Progenitor cell of endocrine pancreas (in vitro differentiated cells): ENCODE measurements at regions not wholly inside any gene's neighbourhood (a gene's known extent, or its start where the extent isn't known, plus 50 kb on each side); places are given as distances from the start of the nearest gene placed in this dataset.
"Not testable (repeated sequence)": the region's sequence is repeated elsewhere in the genome, so short reads cannot be mapped to it uniquely, and the experiment has no call there.

Experiments used
- DNase-seq: peaks from one replicate; pipeline ENCODE4 v3.0.0; 2021; ENCODE audit warnings: low spot score; ENCODE audit not compliant: unreplicated experiment
- H3K27ac Mint-ChIP-seq: 2 replicates; pipeline ENCODE4 v1.8.0; 2021; ENCODE audit warnings: mild to moderate bottlenecking, moderate library complexity, mixed read lengths
- H3K27me3 Mint-ChIP-seq: 2 replicates; pipeline ENCODE4 v1.8.0; 2021; ENCODE audit warnings: mixed read lengths
- H3K36me3 Mint-ChIP-seq: 2 replicates; pipeline ENCODE4 v1.8.0; 2022; ENCODE audit warnings: mixed read lengths; ENCODE audit not compliant: insufficient read depth
- H3K4me1 Mint-ChIP-seq: 2 replicates; pipeline ENCODE4 v1.8.0; 2021; ENCODE audit warnings: low read depth, mixed read lengths
- H3K4me3 Mint-ChIP-seq: 2 replicates; pipeline ENCODE4 v1.8.0; 2021; ENCODE audit warnings: low read depth, mild to moderate bottlenecking, moderate library complexity, mixed read lengths
- H3K9me3 Mint-ChIP-seq: 2 replicates; pipeline ENCODE4 v1.8.0; 2021; ENCODE audit warnings: low read depth, mixed read lengths
- CTCF ChIP-seq: fragments of 200-600 bp; sonication (generic); IDR thresholded peaks from one replicate; pipeline ENCODE4 v1.5.0; 2021; ENCODE audit warnings: antibody characterized with exemption, mild to moderate bottlenecking; ENCODE audit not compliant: unreplicated experiment

GRCh38 chr2:123840574-123840973, 184.5 kb upstream of the CNTNAP5 start:
- Mint-ChIP-seq H3K9me3 (peaks cover 13% of the 10 kb centered on the region), H3K27me3 (no peaks in the 10 kb centered on the region), H3K4me3 (no peak overlapping the region), H3K27ac (no peak overlapping the region), H3K4me1 (no peaks in the 10 kb centered on the region), H3K36me3 (no peaks in the 10 kb centered on the region)
- no peak for TF ChIP-seq CTCF
- no peak for DNase-seq

GRCh38 chr2:123851281-123851680, 173.8 kb upstream of the CNTNAP5 start:
- no peak for TF ChIP-seq CTCF
- Mint-ChIP-seq H3K27me3 (no peaks in the 10 kb centered on the region), H3K4me3 (no peak overlapping the region), H3K36me3 (no peaks in the 10 kb centered on the region), H3K4me1 (no peaks in the 10 kb centered on the region), H3K9me3 (peaks cover 24% of the 10 kb centered on the region), H3K27ac (no peak overlapping the region)
- no peak for DNase-seq

- Mint-ChIP-seq H3K36me3 (no peaks in the 10 kb centered on the region), H3K4me1 (no peaks in the 10 kb centered on the region), H3K9me3 (peaks cover 32% of the 10 kb centered on the region), H3K27ac (no peak overlapping the region), H3K27me3 (no peaks in the 10 kb centered on the region), H3K4me3 (no peak overlapping the region)
- no peak for DNase-seq
- TF ChIP-seq CTCF, result no peak
Observed at GRCh38 chr2:123853161-123853560, 171.9 kb upstream of the CNTNAP5 start.

- peaks cover 25% of the 10 kb centered on the region for H3K9me3 Mint-ChIP-seq
- not testable (repeated sequence) for H3K4me3 Mint-ChIP-seq
Observed at GRCh38 chr2:123859031-123859430, 166.1 kb upstream of the CNTNAP5 start.

GRCh38 chr2:123864416-123864815, 160.7 kb upstream of the CNTNAP5 start:
- Mint-ChIP-seq H3K27me3 (no peaks in the 10 kb centered on the region), H3K36me3 (no peaks in the 10 kb centered on the region), H3K27ac (no peak overlapping the region), H3K4me3 (no peak overlapping the region), H3K9me3 (no peaks in the 10 kb centered on the region), H3K4me1 (peaks cover 1% of the 10 kb centered on the region)
- no peak for DNase-seq
- no peak for TF ChIP-seq CTCF

More at GRCh38 chr2:123859031-123859430, 166.1 kb upstream of the CNTNAP5 start:
- H3K4me1 Mint-ChIP-seq, H3K36me3 Mint-ChIP-seq, H3K27ac Mint-ChIP-seq, DNase-seq, H3K27me3 Mint-ChIP-seq: not testable (repeated sequence)

- Mint-ChIP-seq H3K9me3 (no peaks in the 10 kb centered on the region), H3K27ac (no peak overlapping the region), H3K27me3 (no peaks in the 10 kb centered on the region), H3K4me1 (peaks cover 1% of the 10 kb centered on the region), H3K4me3 (no peak overlapping the region), H3K36me3 (no peaks in the 10 kb centered on the region)
- DNase-seq, result no peak
- TF ChIP-seq CTCF, result no peak
Observed at GRCh38 chr2:123870206-123870880, 154.7 kb upstream of the CNTNAP5 start.
